Neural progenitor cell (in vitro differentiated cells): ENCODE measurements at regions not wholly inside any gene's neighbourhood (a gene's known extent, or its start where the extent isn't known, plus 50 kb on each side); places are given as distances from the start of the nearest gene placed in this dataset.
A peak's percentile ranks its signal among the peaks of the same experiment; 100 is the strongest.

Experiments used
- DNase-seq: peaks from one replicate; pipeline ENCODE4 v3.0.0-alpha.2; 2016; ENCODE audit warnings: low spot score
- H2AFZ ChIP-seq: fragments of 200-600 bp; sonication (generic); replicated peaks from 2 replicates; pipeline ENCODE4 v1.6.1; 2016; ENCODE audit warnings: antibody characterized with exemption
- H3F3A ChIP-seq: fragments of 200-600 bp; sonication (generic); 2 replicates; pipeline ENCODE4 v1.6.1; 2016; ENCODE audit warnings: antibody characterized with exemption, low read depth
- H3K27ac ChIP-seq: fragments of 200-600 bp; sonication (generic); 2 replicates; pipeline ENCODE4 v1.5.1; 2016; ENCODE audit warnings: mild to moderate bottlenecking
- H3K27me3 ChIP-seq: fragments of 200-600 bp; sonication (generic); 2 replicates; pipeline ENCODE4 v1.6.1; 2016; ENCODE audit warnings: mild to moderate bottlenecking, moderate library complexity
- H3K36me3 ChIP-seq: fragments of 200-600 bp; sonication (generic); 2 replicates; pipeline ENCODE4 v1.5.1; 2016
- H3K4me1 ChIP-seq: fragments of 200-600 bp; sonication (generic); 2 replicates; pipeline ENCODE4 v1.6.1; 2016; ENCODE audit warnings: mixed run types
- H3K4me2 ChIP-seq: fragments of 200-600 bp; sonication (generic); 2 replicates; pipeline ENCODE4 v1.6.1; 2016
- H3K4me3 ChIP-seq: fragments of 200-600 bp; sonication (generic); 2 replicates; pipeline ENCODE4 v1.5.1; 2016
- H3K79me2 ChIP-seq: fragments of 200-600 bp; sonication (generic); 2 replicates; pipeline ENCODE4 v1.6.1; 2016; ENCODE audit warnings: low read depth
- H3K9ac ChIP-seq: fragments of 200-600 bp; sonication (generic); 2 replicates; pipeline ENCODE4 v1.6.1; 2016
- H3K9me3 ChIP-seq: fragments of 200-600 bp; sonication (generic); 2 replicates; pipeline ENCODE4 v1.5.1; 2016; ENCODE audit warnings: low read depth
- H4K20me1 ChIP-seq: fragments of 200-600 bp; sonication (generic); 2 replicates; pipeline ENCODE4 v1.6.1; 2016; ENCODE audit warnings: low read depth
- H3K27ac Mint-ChIP-seq: 3 replicates; pipeline ENCODE4 v1.8.0; 2021; ENCODE audit warnings: mixed read lengths
- H3K27me3 Mint-ChIP-seq: 2 replicates; pipeline ENCODE4 v1.8.0; 2022; ENCODE audit warnings: low read depth, mild to moderate bottlenecking, inconsistent platforms, moderate library complexity, mixed read lengths; ENCODE audit not compliant: insufficient read depth
- H3K36me3 Mint-ChIP-seq: 3 replicates; pipeline ENCODE4 v1.8.0; 2021; ENCODE audit warnings: mixed read lengths
- H3K4me1 Mint-ChIP-seq: 3 replicates; pipeline ENCODE4 v1.8.0; 2021; ENCODE audit warnings: mixed read lengths
- H3K4me3 Mint-ChIP-seq: 3 replicates; pipeline ENCODE4 v1.8.0; 2021; ENCODE audit warnings: mild to moderate bottlenecking, moderate library complexity, mixed read lengths
- H3K9me3 Mint-ChIP-seq: 3 replicates; pipeline ENCODE4 v1.8.0; 2020; ENCODE audit warnings: mixed read lengths
- EZH2 ChIP-seq: fragments of 200-600 bp; sonication (generic); IDR thresholded peaks from 2 replicates; pipeline ENCODE4 v1.6.1; 2017; ENCODE audit warnings: antibody characterized with exemption, mild to moderate bottlenecking, moderate library complexity
- EZH2phosphoT487 ChIP-seq: fragments of 200-600 bp; sonication (generic); IDR thresholded peaks from 2 replicates; pipeline ENCODE4 v1.6.1; 2017; ENCODE audit warnings: antibody characterized with exemption
- TF ChIP-seq, protein P1 (sequence below): fragments of 200-600 bp; sonication (generic); IDR thresholded peaks from 2 replicates; pipeline ENCODE4 v1.5.1; 2017; ENCODE audit warnings: antibody characterized with exemption, mild to moderate bottlenecking

DNA sequence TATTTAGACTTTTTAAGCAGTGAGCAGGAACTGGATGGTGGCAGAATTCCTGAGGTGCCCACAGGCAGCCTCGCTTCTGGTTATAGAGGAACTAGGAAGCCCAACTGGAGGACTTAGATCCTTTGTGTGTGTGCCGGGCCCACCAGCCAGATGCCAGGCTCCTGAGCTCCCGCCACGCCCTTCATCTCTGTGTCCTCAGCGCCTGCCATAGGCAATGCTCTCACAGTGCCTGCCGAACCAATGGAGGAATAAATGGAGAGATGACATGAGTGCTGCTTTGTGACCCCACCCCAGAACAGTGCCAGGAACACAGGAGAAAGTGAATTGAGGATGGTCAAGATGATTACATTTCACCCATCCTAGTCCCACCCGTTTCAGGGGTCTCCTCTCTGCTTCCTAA, 146.0 kb downstream of the UNC5CL start:
- Mint-ChIP-seq H3K9me3 (no peaks in the 10 kb centered on the region), H3K36me3 (no peaks in the 10 kb centered on the region), H3K27ac (no peak overlapping the region), H3K4me1 (peaks cover 40% of the 10 kb centered on the region), H3K27me3 (peaks cover 7% of the 10 kb centered on the region), H3K4me3 (no peak overlapping the region)
- H3K4me1 ChIP-seq: peaks cover 3% of the 10 kb centered on the region
- H3K79me2 ChIP-seq: no peaks in the 10 kb centered on the region
- no peak overlapping the region for H3K9ac ChIP-seq
- H4K20me1 ChIP-seq: no peaks in the 10 kb centered on the region
- no peaks in the 10 kb centered on the region for H3K36me3 ChIP-seq
- H3K9me3 ChIP-seq: no peaks in the 10 kb centered on the region
- no peaks in the 10 kb centered on the region for H3F3A ChIP-seq
- no peak overlapping the region for H2AFZ ChIP-seq
- no peak overlapping the region for H3K27ac ChIP-seq
- no peak for TF ChIP-seq EZH2phosphoT487
- no peak for TF ChIP-seq EZH2
- TF ChIP-seq, protein P1, sequence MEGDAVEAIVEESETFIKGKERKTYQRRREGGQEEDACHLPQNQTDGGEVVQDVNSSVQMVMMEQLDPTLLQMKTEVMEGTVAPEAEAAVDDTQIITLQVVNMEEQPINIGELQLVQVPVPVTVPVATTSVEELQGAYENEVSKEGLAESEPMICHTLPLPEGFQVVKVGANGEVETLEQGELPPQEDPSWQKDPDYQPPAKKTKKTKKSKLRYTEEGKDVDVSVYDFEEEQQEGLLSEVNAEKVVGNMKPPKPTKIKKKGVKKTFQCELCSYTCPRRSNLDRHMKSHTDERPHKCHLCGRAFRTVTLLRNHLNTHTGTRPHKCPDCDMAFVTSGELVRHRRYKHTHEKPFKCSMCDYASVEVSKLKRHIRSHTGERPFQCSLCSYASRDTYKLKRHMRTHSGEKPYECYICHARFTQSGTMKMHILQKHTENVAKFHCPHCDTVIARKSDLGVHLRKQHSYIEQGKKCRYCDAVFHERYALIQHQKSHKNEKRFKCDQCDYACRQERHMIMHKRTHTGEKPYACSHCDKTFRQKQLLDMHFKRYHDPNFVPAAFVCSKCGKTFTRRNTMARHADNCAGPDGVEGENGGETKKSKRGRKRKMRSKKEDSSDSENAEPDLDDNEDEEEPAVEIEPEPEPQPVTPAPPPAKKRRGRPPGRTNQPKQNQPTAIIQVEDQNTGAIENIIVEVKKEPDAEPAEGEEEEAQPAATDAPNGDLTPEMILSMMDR: no peak
- no peak overlapping the region for H3K4me2 ChIP-seq
- no peak overlapping the region for H3K4me3 ChIP-seq
- no peaks in the 10 kb centered on the region for H3K27me3 ChIP-seq
- no peak for DNase-seq

DNA sequence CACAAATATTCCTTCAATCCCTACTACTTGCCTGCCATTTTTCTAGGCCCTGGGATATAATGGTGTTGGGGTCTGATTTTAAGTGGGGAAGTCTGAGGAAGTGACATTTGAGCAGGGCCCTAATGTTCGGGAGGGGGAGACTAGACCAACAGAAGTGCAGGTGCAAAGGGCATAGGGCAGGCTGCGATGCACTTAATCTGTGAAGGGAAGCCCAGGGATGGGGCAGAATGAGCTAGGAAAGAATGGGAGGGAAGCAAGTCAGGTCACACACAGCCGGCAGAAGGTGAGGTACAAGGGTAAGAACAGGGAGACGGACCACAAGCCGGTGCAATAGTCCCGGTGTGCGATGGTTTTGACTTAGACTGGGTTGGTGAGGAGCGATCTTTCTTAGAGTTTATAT, 146.8 kb downstream of the UNC5CL start:
- H3K79me2 ChIP-seq: no peaks in the 10 kb centered on the region
- TF ChIP-seq, protein P1: no peak
- TF ChIP-seq EZH2: no peak
- TF ChIP-seq EZH2phosphoT487: no peak
- peaks cover 40% of the 10 kb centered on the region for H3K4me1 Mint-ChIP-seq
- no peaks in the 10 kb centered on the region for H3K9me3 ChIP-seq
- no peak for DNase-seq
- H3K27ac ChIP-seq: no peak overlapping the region
- H3K27me3 ChIP-seq: no peaks in the 10 kb centered on the region
- no peaks in the 10 kb centered on the region for H3K36me3 ChIP-seq
- H3F3A ChIP-seq: no peaks in the 10 kb centered on the region
- no peak overlapping the region for H3K27ac Mint-ChIP-seq
- H3K9ac ChIP-seq: no peak overlapping the region
- H4K20me1 ChIP-seq: no peaks in the 10 kb centered on the region
- no peak overlapping the region for H3K4me2 ChIP-seq
- peaks cover 4% of the 10 kb centered on the region for H3K4me1 ChIP-seq
- H3K4me3 Mint-ChIP-seq: no peak overlapping the region
- H3K36me3 Mint-ChIP-seq: no peaks in the 10 kb centered on the region
- peaks cover 7% of the 10 kb centered on the region for H3K27me3 Mint-ChIP-seq
- no peaks in the 10 kb centered on the region for H3K9me3 Mint-ChIP-seq
- H2AFZ ChIP-seq: no peak overlapping the region
- no peak overlapping the region for H3K4me3 ChIP-seq

DNA sequence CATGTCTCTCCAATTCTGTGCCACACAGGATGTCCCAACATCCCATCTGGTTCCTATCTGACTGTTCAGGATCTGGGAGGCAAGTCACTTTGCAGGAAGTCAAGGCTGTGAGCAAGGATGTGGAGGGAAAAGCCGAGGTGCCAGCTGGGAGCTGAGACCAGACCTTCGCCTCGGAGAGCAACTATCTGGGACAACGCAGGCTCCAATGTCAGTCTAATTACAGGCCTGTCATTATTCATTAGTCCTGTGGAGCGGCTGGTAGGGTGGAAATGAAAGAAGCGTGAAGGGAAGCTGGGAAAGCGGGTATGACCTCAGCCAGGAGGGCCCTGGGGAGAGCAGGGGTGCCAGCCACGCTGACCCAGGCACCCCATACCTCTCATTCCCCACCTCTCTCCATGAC, 147.3 kb downstream of the UNC5CL start:
- Mint-ChIP-seq H3K9me3 (no peaks in the 10 kb centered on the region), H3K36me3 (no peaks in the 10 kb centered on the region), H3K27ac (peak overlapping the region; percentile 12), H3K4me3 (no peak overlapping the region), H3K27me3 (peaks cover 7% of the 10 kb centered on the region), H3K4me1 (peaks cover 34% of the 10 kb centered on the region)
- H4K20me1 ChIP-seq: no peaks in the 10 kb centered on the region
- TF ChIP-seq EZH2 (no peak), EZH2phosphoT487 (no peak)
- TF ChIP-seq, protein P1: no peak
- no peak overlapping the region for H3K9ac ChIP-seq
- no peaks in the 10 kb centered on the region for H3F3A ChIP-seq
- H2AFZ ChIP-seq: no peak overlapping the region
- no peak overlapping the region for H3K4me3 ChIP-seq
- no peaks in the 10 kb centered on the region for H3K9me3 ChIP-seq
- DNase-seq: no peak
- no peak overlapping the region for H3K27ac ChIP-seq
- H3K4me2 ChIP-seq: no peak overlapping the region
- H3K36me3 ChIP-seq: no peaks in the 10 kb centered on the region
- H3K4me1 ChIP-seq: peaks cover 4% of the 10 kb centered on the region
- H3K27me3 ChIP-seq: no peaks in the 10 kb centered on the region
- no peaks in the 10 kb centered on the region for H3K79me2 ChIP-seq

DNA sequence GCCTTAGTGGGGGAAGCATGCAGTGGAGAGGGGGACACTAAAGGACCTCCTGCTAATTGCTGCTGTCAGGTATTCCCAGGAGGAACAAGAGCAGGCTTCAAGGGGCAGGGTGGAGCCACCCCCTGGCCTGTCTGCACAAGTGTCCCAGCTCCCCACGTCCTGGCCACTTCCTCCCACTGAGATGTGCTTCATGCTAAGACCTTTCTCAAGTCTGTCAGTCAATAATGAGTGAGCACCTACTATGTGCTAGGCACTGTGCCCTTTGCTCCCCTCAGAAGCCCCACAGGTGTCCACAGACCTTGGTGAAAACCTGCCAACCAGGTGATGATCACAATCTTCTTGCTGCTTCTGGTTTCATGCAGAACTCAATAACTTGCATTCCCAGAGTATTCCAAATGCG, 147.9 kb downstream of the UNC5CL start:
- no peak overlapping the region for H3K9ac ChIP-seq
- no peak overlapping the region for H3K4me3 ChIP-seq
- Mint-ChIP-seq H3K27me3 (peaks cover 9% of the 10 kb centered on the region), H3K9me3 (no peaks in the 10 kb centered on the region), H3K27ac (peak overlapping the region; percentile 22), H3K36me3 (no peaks in the 10 kb centered on the region), H3K4me3 (no peak overlapping the region), H3K4me1 (peaks cover 31% of the 10 kb centered on the region)
- H3K4me2 ChIP-seq: no peak overlapping the region
- H3K4me1 ChIP-seq: peaks cover 4% of the 10 kb centered on the region
- H3K27ac ChIP-seq: no peak overlapping the region
- H3K79me2 ChIP-seq: no peaks in the 10 kb centered on the region
- H3F3A ChIP-seq: no peaks in the 10 kb centered on the region
- H3K36me3 ChIP-seq: no peaks in the 10 kb centered on the region
- no peak overlapping the region for H2AFZ ChIP-seq
- no peaks in the 10 kb centered on the region for H4K20me1 ChIP-seq
- no peak for DNase-seq
- H3K9me3 ChIP-seq: no peaks in the 10 kb centered on the region
- TF ChIP-seq EZH2 (no peak), EZH2phosphoT487 (no peak)
- TF ChIP-seq, protein P1: no peak
- H3K27me3 ChIP-seq: no peaks in the 10 kb centered on the region
